GM21723 (cell line): ENCODE measurements at regions not wholly inside any gene's neighbourhood (a gene's known extent, or its start where the extent isn't known, plus 50 kb on each side); places are given as distances from the start of the nearest gene placed in this dataset.
"Not testable (repeated sequence)": the region's sequence is repeated elsewhere in the genome, so short reads cannot be mapped to it uniquely, and the experiment has no call there.

Experiments
- ATAC-seq: cut with Tn5 transposase; IDR thresholded peaks from one replicate; pipeline ENCODE4 v1.9.1; 2021; ENCODE audit warnings: mild to moderate bottlenecking, moderate library complexity; ENCODE audit not compliant: unreplicated experiment

GRCh38 chr9:42239445-42240260 is 56.2 kb downstream of the SPATA31A6 start:
- not testable (repeated sequence) for ATAC-seq

GRCh38 chr9:42240261-42240579 is 56.8 kb downstream of the SPATA31A6 start:
- not testable (repeated sequence) for ATAC-seq

- ATAC-seq = not testable (repeated sequence)
Measured at GRCh38 chr9:42243211-42243610, 59.8 kb downstream of the SPATA31A6 start.

- not testable (repeated sequence) for ATAC-seq
Measured at GRCh38 chr9:42243822-42244221, 60.4 kb downstream of the SPATA31A6 start.

DNA sequence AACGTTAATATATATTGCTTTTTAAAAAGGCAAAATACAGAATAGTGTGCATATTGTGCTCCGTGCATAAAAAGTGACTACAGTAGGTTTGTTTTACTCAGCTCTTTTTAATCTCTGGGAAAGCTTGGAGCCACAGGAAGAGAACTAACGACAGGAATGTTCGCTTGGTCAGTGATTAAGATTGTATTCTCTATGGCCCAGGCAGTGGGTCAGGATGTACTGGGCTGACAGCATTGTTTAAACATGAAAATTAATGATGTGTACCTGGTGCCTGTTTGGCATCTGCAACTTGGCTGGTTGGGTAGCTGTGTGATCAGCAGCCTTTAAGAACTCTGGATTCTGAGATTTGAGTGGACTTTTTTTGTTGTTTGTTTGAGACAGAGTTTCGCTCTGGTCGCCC is 85.3 kb downstream of the SPATA31A6 start:
- not testable (repeated sequence) for ATAC-seq

- ATAC-seq = not testable (repeated sequence)
Measured at GRCh38 chr9:42269171-42269570, 85.7 kb downstream of the SPATA31A6 start.

DNA sequence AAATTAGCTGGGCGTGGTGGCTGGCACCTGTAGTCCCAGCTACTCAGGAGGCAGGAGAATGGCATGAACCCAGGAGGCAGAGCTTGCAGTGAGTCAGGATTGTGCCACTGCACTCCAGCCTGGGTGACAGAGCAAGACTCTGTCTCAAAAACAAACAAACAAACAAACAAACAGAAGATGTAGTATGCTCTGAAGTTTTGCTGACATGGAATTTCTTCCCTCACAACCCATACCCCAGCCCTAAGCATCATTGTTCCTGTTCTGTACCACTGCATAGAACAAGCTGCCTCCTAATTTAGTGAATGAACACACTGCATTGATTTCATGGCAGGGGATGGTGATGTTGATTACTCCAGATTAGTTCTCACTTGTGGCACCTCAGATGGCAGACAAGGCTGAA is 89.7 kb downstream of the SPATA31A6 start:
- not testable (repeated sequence) for ATAC-seq

- no peak for ATAC-seq
Measured at GRCh38 chr9:42275141-42275540, 91.7 kb downstream of the SPATA31A6 start.

DNA sequence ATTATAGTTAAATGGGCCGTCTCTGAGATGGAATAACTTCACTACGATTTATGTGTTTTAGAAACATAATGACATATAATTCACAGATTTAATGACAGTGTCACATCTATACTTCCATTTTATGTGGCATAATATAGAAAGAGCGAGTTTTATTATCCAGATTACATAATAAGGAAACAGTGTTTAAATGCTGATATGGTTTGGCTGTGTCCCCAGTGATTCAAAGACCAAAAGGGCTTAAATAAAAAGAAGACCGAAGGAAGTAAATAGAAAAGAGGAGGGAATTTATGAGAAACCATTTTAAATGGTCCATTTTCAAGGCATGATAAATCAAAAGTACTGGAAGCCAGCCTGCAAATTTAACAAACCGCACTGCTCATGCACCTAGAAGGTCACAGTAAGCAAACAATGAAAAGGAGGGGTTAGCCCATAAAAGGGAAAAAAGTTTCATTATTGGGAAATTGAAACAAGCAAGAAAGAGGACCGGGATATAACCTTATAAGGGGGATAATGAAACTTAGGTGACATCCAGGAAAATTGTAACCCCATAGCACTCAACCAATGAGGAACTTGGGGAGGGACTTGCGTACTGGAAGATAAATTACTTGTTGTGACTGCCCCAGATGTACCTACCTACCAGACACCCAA is 99.2 kb downstream of the SPATA31A6 start:
- ATAC-seq = not testable (repeated sequence)

GRCh38 chr9:42283179-42283543 is 99.7 kb downstream of the SPATA31A6 start:
- ATAC-seq = not testable (repeated sequence)

GRCh38 chr9:42286145-42286845 is 102.8 kb downstream of the SPATA31A6 start:
- not testable (repeated sequence) for ATAC-seq

- ATAC-seq = not testable (repeated sequence)
Measured at GRCh38 chr9:42288002-42288864, 104.8 kb downstream of the SPATA31A6 start.

DNA sequence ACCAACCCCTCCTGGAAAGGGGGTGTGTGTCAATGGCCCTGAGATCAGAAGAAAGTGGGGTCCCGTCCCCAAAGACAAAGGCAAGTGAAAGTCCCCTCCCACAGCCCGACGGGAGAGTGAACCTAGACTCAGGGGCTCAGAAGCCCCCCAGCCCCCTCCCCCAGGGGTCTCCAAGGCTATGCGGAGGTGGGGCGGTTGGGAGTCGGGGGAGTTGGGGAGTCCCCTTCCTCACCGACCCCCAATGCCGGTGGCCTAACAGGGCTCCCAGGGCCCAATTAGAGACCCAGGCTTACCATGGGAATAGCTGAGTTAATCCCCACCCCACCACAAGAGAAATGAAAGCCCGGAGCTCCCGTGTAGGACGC is 105.4 kb downstream of the SPATA31A6 start:
- not testable (repeated sequence) for ATAC-seq

GRCh38 chr9:42300124-42300523 is 116.7 kb downstream of the SPATA31A6 start:
- ATAC-seq = not testable (repeated sequence)

DNA sequence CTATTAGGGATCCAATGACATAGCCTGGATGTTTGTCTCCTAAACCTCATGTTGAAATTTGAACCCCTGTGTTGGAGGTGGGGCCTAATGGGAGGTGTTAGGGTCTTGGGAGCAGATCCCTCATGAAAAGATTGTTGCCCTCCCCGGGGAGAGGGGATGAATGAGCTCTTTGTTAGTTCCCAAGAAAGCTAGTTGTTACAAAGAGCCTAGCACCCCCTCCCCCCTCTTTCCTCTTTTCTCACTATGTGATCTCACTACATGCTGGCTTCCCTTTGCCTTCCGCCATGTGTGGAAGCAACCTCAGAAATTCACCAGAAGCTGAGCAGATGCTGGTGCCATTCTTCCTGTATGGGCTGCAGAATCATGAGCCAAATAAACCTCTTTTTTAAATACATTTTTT is 123.2 kb downstream of the SPATA31A6 start:
- ATAC-seq = not testable (repeated sequence)

GRCh38 chr9:42307449-42307848 is 124.0 kb downstream of the SPATA31A6 start:
- not testable (repeated sequence) for ATAC-seq

DNA sequence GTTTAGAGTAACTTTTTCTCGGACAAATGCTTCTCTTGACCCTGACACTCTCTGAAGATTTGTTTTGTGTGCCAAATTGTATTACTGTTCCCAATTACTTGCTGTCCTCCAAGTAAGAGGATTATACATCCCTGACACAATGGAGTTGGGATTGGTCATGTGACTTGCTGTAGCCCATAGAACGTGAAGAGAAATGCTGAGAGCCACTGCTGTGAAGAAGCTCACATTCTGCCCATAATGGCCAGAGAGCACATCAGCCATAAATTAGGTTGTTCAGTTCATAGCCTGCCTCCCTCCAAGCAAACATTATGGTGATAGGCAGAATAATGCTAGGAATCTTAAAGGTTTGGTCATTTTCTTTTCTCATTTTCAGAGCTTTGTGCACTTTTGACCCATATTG is 127.5 kb downstream of the SPATA31A6 start:
- ATAC-seq = not testable (repeated sequence)

- not testable (repeated sequence) for ATAC-seq
Measured at GRCh38 chr9:42316026-42316425, 132.6 kb downstream of the SPATA31A6 start.

DNA sequence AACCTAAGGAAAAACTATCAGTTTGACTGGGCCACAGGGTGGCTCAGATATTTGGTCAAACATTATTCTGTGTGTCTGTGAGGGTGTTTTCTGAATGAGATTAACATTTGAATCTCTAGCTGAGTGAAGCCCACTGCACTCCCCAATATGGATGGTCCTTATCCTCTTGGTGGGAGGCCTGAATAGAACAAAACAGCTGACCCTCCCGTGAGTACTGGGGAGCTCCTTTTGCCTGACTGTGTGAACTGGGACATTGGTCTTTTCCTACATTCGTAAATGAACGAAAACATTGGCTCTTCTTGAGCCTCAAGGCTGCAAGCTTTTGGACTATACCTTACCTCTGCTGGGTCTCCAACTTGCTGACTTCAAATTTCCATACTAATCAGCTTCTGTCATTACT is 134.2 kb downstream of the SPATA31A6 start:
- not testable (repeated sequence) for ATAC-seq

DNA sequence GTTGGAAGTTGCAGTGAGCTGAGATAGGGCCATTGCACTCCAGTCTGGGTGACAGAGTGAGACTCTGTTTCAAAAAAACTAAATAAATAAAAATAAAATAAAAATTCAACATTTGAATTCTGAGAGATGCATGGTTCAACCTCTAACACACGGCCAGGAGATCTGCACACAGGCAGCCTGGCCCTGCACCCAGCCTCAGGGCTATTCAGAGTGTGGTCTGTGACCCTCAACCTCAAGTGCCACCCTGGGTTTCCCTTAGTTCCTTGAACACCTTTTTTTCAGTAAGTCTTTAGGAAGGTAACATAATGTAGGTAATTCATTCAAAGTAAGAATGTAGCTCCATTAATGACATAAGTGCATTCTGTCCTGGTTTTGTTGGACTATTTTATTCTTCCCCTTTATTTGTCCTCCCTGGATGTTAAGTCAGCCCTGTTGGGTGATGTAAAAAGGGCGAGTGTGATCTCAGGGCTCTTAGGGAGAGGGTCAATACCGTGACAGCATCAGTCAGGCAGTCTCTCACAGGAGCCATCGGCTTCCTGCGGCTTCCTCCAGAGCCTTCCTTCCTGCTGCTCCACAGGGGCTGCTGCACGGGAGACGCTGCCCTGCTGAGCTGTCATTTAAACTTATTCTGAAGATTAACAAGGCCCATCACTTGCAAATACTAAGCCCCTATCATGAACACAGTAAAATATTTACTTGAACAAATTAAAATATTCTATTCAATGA is 139.8 kb downstream of the SPATA31A6 start:
- not testable (repeated sequence) for ATAC-seq
